Lower leg skin (tissue), 3 donors: ENCODE measurements at regions not wholly inside any gene's neighbourhood (a gene's known extent, or its start where the extent isn't known, plus 50 kb on each side); places are given as distances from the start of the nearest gene placed in this dataset.

Experiments
- CTCF ChIP-seq, 3 donors: fragments of 450-650 bp; IDR thresholded peaks; one replicate each; pipeline ENCODE4 v1.5.1; 2016; ENCODE audit warnings: antibody characterized with exemption in 3 of 3, mild to moderate bottlenecking in 3 of 3, moderate library complexity in 2 of 3
- POLR2A ChIP-seq, 2 donors: fragments of 450-650 bp; IDR thresholded peaks; one replicate each; pipeline ENCODE4 v1.6.1; 2016 to 2017; ENCODE audit warnings: antibody characterized with exemption in 2 of 2, mild to moderate bottlenecking in 1 of 2, moderate library complexity in 1 of 2

GRCh38 chr6:53210811-53211210 is 62.2 kb upstream of the GCM1 start:
- TF ChIP-seq CTCF (IDR thresholded peaks at IDR 0.05) (no peak), POLR2A (IDR thresholded peaks at IDR 0.05) (no peak)
